HFFc6 (cell line): ENCODE measurements at regions not wholly inside any gene's neighbourhood (a gene's known extent, or its start where the extent isn't known, plus 50 kb on each side); places are given as distances from the start of the nearest gene placed in this dataset.

Experiments used
- DNase-seq: peaks from one replicate; pipeline ENCODE4 v3.0.0-alpha.2; 2018
- H3K27ac Mint-ChIP-seq: 2 replicates; pipeline ENCODE4 v1.8.0; 2020; ENCODE audit warnings: mild to moderate bottlenecking, mixed read lengths
- H3K27me3 Mint-ChIP-seq: 2 replicates; pipeline ENCODE4 v1.8.0; 2021; ENCODE audit warnings: mild to moderate bottlenecking, moderate library complexity, mixed read lengths; ENCODE audit not compliant: insufficient read depth
- H3K36me3 Mint-ChIP-seq: 2 replicates; pipeline ENCODE4 v1.8.0; 2021; ENCODE audit warnings: low read depth, mixed read lengths
- H3K4me1 Mint-ChIP-seq: 2 replicates; pipeline ENCODE4 v1.8.0; 2020; ENCODE audit warnings: low read depth, mixed read lengths
- H3K4me3 Mint-ChIP-seq: 2 replicates; pipeline ENCODE4 v1.8.0; 2020; ENCODE audit warnings: mild to moderate bottlenecking, moderate library complexity, mixed read lengths
- H3K9me3 Mint-ChIP-seq: 2 replicates; pipeline ENCODE4 v1.8.0; 2020; ENCODE audit warnings: mild to moderate bottlenecking, mixed read lengths
- CTCF ChIP-seq: fragments of 200-600 bp; sonication (generic); IDR thresholded peaks from 2 replicates; pipeline ENCODE4 v1.5.0; 2021; ENCODE audit warnings: antibody characterized with exemption, mild to moderate bottlenecking

- Mint-ChIP-seq H3K9me3 (peaks cover 49% of the 10 kb centered on the region), H3K4me3 (no peak overlapping the region), H3K27me3 (no peaks in the 10 kb centered on the region), H3K4me1 (no peaks in the 10 kb centered on the region), H3K36me3 (peaks cover 8% of the 10 kb centered on the region; the same call in 1 of the 2 replicates), H3K27ac (no peak overlapping the region)
- no peak for TF ChIP-seq CTCF
- no peak for DNase-seq
These were observed 209.8 kb upstream of the POM121L12 start for GRCh38 chr7:52825611-52826010.

- Mint-ChIP-seq H3K36me3 (no peaks in the 10 kb centered on the region), H3K9me3 (peaks cover 15% of the 10 kb centered on the region), H3K4me1 (no peaks in the 10 kb centered on the region), H3K4me3 (no peak overlapping the region), H3K27ac (no peak overlapping the region), H3K27me3 (no peaks in the 10 kb centered on the region)
- DNase-seq, result no peak
- no peak for TF ChIP-seq CTCF
These were observed 223.9 kb upstream of the POM121L12 start for GRCh38 chr7:52811537-52811936.

GRCh38 chr7:52799817-52800216, 235.6 kb upstream of the POM121L12 start:
- no peak overlapping the region for H3K4me3 Mint-ChIP-seq
- DNase-seq, result no peak
- no peaks in the 10 kb centered on the region; the same call in none of the 2 replicates for H3K27me3 Mint-ChIP-seq
- no peak for TF ChIP-seq CTCF
- no peak overlapping the region for H3K27ac Mint-ChIP-seq
- no peaks in the 10 kb centered on the region for H3K36me3 Mint-ChIP-seq
- H3K9me3 Mint-ChIP-seq, result peaks cover 18% of the 10 kb centered on the region
- H3K4me1 Mint-ChIP-seq, result no peaks in the 10 kb centered on the region

GRCh38 chr7:52797801-52798200, 237.6 kb upstream of the POM121L12 start:
- no peak overlapping the region for H3K4me3 Mint-ChIP-seq
- peaks cover 18% of the 10 kb centered on the region for H3K9me3 Mint-ChIP-seq
- no peaks in the 10 kb centered on the region; the same call in none of the 2 replicates for H3K27me3 Mint-ChIP-seq

GRCh38 chr7:52794621-52795020, 240.8 kb upstream of the POM121L12 start:
- Mint-ChIP-seq H3K27me3 (no peaks in the 10 kb centered on the region), H3K9me3 (peaks cover 19% of the 10 kb centered on the region), H3K4me3 (no peak overlapping the region), H3K36me3 (no peaks in the 10 kb centered on the region), H3K27ac (no peak overlapping the region), H3K4me1 (no peaks in the 10 kb centered on the region)
- no peak for TF ChIP-seq CTCF
- no peak for DNase-seq

More at GRCh38 chr7:52797801-52798200, 237.6 kb upstream of the POM121L12 start:
- Mint-ChIP-seq H3K36me3 (no peaks in the 10 kb centered on the region), H3K4me1 (no peaks in the 10 kb centered on the region), H3K27ac (no peak overlapping the region)
- no peak for TF ChIP-seq CTCF
- DNase-seq, result no peak

- no peak overlapping the region for H3K4me3 Mint-ChIP-seq
- TF ChIP-seq CTCF, result no peak
- no peaks in the 10 kb centered on the region for H3K36me3 Mint-ChIP-seq
- peaks cover 21% of the 10 kb centered on the region for H3K9me3 Mint-ChIP-seq
- H3K27me3 Mint-ChIP-seq, result no peaks in the 10 kb centered on the region
- H3K27ac Mint-ChIP-seq, result no peak overlapping the region
- no peak for DNase-seq
- H3K4me1 Mint-ChIP-seq, result no peaks in the 10 kb centered on the region
These were observed 244.2 kb upstream of the POM121L12 start for GRCh38 chr7:52791176-52791700.
